ENCODE measurements at regions not wholly inside any gene's neighbourhood (a gene's known extent, or its start where the extent isn't known, plus 50 kb on each side); places are given as distances from the start of the nearest gene placed in this dataset.

- TF ChIP-seq NR2C2 (IDR thresholded peaks at IDR 0.05; ENCODE audit: borderline replicate concordance, control insufficient read depth, insufficient read length, low read depth) (no peak), ZSCAN29 (IDR thresholded peaks at IDR 0.05) (no peak), PAX8 (IDR thresholded peaks at IDR 0.05) (no peak), TARDBP (IDR thresholded peaks at IDR 0.05; ENCODE audit: borderline replicate concordance) (no peak)
These were observed 65.3 kb upstream of the APCDD1L start (continued) for GRCh38 chr20:58580474-58580835.

GRCh38 chr20:58579819-58580473, 64.7 kb upstream of the APCDD1L start:
- peaks cover 0 to under 1% of the 10 kb centered on the region in 2 experiments; a peak in 2 of 4 replicates for H3K27me3 ChIP-seq (replicated peaks in 1 of 2; ENCODE audit: control insufficient read depth in 2 of 2, insufficient read depth in 2 of 2, low read length in 1 of 2)
- FAIRE-seq, result no peak
- ChIA-PET CTCF (no interaction called here), RAD21 (ENCODE audit: unreplicated experiment) (no interaction called here), POLR2A (no interaction called here), SMC1A (ENCODE audit: uncharacterized antibody, unreplicated experiment) (no interaction called here)
- H3K4me3 ChIP-seq, result no peak overlapping the region
- in situ Hi-C loops (cut with MboI), result loop anchor here (5.0 kb wide), 1 partner anchor 52 kb away; no protein-coding TSS in a partner anchor
- no peaks in the 10 kb centered on the region for H3K4me1 ChIP-seq (ENCODE audit: control insufficient read depth, insufficient read depth, low read length)
- no peaks in the 10 kb centered on the region for H3K36me3 ChIP-seq (ENCODE audit: control insufficient read depth in 2 of 2, insufficient read depth in 2 of 2, low read length in 1 of 2)
- ATAC-seq, result no peak
- H3K4me2 ChIP-seq (ENCODE audit: control insufficient read depth, insufficient read depth), result no peak overlapping the region
- WGBS (ENCODE audit: insufficient coverage, insufficient replicate concordance, low lambda C conversion rate, missing lambda C conversion rate), result 66% methylated on average over 23 of the region's 23 CpGs
- H3K9me3 ChIP-seq (replicated peaks; ENCODE audit: control insufficient read depth, insufficient read depth, low read length), result no peaks in the 10 kb centered on the region; the same call in 2 of the 3 replicates
- no peak overlapping the region for H2AFZ ChIP-seq (ENCODE audit: control insufficient read depth, low read depth, low read length)
- H3K79me2 ChIP-seq (ENCODE audit: control insufficient read depth, insufficient read depth, low read length), result no peaks in the 10 kb centered on the region
- H3K27ac ChIP-seq (ENCODE audit: control insufficient read depth, insufficient read depth), result no peak overlapping the region
- intact Hi-C loops (cut with micrococcal nuclease; ENCODE audit: unreplicated experiment), result no loop called here
- H4K20me1 ChIP-seq (ENCODE audit: control insufficient read depth, insufficient read depth), result no peaks in the 10 kb centered on the region
- H3K9ac ChIP-seq (ENCODE audit: control insufficient read depth, insufficient read depth, low read length), result no peak overlapping the region
- DNase-seq (ENCODE audit: low read depth, low spot score), result no peak
- no TSS peak for BruUV-seq (replicated peaks)
- no peak for TF ChIP-seq SREBF1 (IDR thresholded peaks at IDR 0.05; ENCODE audit: low read length)
- no peak for TF ChIP-seq EGR1 (IDR thresholded peaks at IDR 0.05; ENCODE audit: borderline replicate concordance in 1 of 2, low read depth in 2 of 2, low read length in 2 of 2)
- no peak for TF ChIP-seq ZSCAN29 (IDR thresholded peaks at IDR 0.05)
- TF ChIP-seq HDGF (IDR thresholded peaks at IDR 0.05), result no peak
- TF ChIP-seq HDAC6 (IDR thresholded peaks at IDR 0.05; ENCODE audit: unreplicated experiment), result no peak
- no peak for TF ChIP-seq MLLT1 (IDR thresholded peaks at IDR 0.05)
- no peak for TF ChIP-seq PBX3 (IDR thresholded peaks at IDR 0.05; ENCODE audit: insufficient replicate concordance, low read depth, low read length)
- TF ChIP-seq E4F1 (IDR thresholded peaks at IDR 0.05; ENCODE audit: borderline replicate concordance, partially characterized antibody), result no peak
- no peak for TF ChIP-seq HDAC2 (IDR thresholded peaks at IDR 0.05)
- TF ChIP-seq SPI1 (IDR thresholded peaks at IDR 0.05; ENCODE audit: borderline replicate concordance, insufficient read depth, low read depth, low read length), result no peak
- TF ChIP-seq IRF5 (IDR thresholded peaks at IDR 0.05; ENCODE audit: borderline replicate concordance), result no peak
- no peak for TF ChIP-seq NRF1 (conservative IDR thresholded peaks at IDR 0.05; ENCODE audit: low read depth, low read length)
- no peak for TF ChIP-seq MEF2B (IDR thresholded peaks at IDR 0.05; ENCODE audit: partially characterized antibody, poor library complexity, severe bottlenecking)
- no peak for TF ChIP-seq GATAD2B (conservative IDR thresholded peaks at IDR 0.05; ENCODE audit: low read depth)

Data from GM12878 (cell line).